ENCODE measurements at regions not wholly inside any gene's neighbourhood (a gene's known extent, or its start where the extent isn't known, plus 50 kb on each side); places are given as distances from the start of the nearest gene placed in this dataset.

DNA sequence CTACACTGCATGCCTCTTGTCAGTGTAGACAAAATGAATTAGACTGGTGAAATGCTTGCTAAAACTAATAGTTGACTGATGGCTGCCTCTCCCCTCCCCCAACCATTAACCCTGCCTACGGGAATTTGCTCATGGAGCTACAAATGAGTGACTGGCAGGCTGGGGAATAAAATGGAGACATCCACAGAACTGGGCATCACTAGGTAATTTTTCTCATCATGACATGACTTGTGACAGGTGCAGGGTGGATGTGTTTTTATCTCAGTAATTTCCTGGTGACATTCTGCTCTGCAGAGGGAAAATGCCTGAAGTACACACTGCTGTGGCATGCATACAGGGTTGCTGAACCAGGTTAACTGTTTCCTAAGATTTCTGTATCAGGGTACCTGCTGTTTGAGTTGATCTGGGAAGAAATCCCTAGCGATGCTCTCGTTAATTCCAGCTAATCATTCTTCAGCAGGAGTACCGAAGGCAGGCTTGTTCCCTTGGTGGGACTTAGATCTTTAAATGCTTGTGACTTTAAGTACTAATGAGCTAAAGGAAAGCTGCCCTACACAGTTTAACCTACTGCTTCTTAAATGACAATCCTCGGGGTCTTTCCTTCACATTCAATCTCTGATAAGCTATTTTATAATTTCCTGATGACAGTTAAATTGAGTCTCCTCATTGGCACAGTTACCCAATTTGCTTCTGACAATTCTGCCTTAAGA, 376.3 kb upstream of the LCORL start:
- H3K9me2 ChIP-seq (ENCODE audit: insufficient read depth), result no peaks in the 10 kb centered on the region
- H3F3A ChIP-seq (ENCODE audit: insufficient read depth, low read depth), result no peaks in the 10 kb centered on the region
- H3K9me3 ChIP-seq (ENCODE audit: insufficient read depth, low read depth), result no peaks in the 10 kb centered on the region
- DNase-seq, result no peak
- no peaks in the 10 kb centered on the region for H3K27me3 ChIP-seq (ENCODE audit: insufficient read depth, low read depth)
- H3K27ac ChIP-seq, result no peak overlapping the region
- no peak overlapping the region for H2AFZ ChIP-seq
- H3K79me2 ChIP-seq (ENCODE audit: low read depth), result no peaks in the 10 kb centered on the region
- H3K4me2 ChIP-seq, result no peak overlapping the region
- ChIA-PET POLR2A (ENCODE audit: unreplicated experiment) (no interaction called here), CTCF (no interaction called here)
- no peaks in the 10 kb centered on the region for H3K36me3 ChIP-seq (ENCODE audit: low read depth)
- no TSS peak for BruUV-seq (replicated peaks)
- no peaks in the 10 kb centered on the region for H3K4me1 ChIP-seq (replicated peaks; ENCODE audit: insufficient read depth)
- TF ChIP-seq, protein P1, sequence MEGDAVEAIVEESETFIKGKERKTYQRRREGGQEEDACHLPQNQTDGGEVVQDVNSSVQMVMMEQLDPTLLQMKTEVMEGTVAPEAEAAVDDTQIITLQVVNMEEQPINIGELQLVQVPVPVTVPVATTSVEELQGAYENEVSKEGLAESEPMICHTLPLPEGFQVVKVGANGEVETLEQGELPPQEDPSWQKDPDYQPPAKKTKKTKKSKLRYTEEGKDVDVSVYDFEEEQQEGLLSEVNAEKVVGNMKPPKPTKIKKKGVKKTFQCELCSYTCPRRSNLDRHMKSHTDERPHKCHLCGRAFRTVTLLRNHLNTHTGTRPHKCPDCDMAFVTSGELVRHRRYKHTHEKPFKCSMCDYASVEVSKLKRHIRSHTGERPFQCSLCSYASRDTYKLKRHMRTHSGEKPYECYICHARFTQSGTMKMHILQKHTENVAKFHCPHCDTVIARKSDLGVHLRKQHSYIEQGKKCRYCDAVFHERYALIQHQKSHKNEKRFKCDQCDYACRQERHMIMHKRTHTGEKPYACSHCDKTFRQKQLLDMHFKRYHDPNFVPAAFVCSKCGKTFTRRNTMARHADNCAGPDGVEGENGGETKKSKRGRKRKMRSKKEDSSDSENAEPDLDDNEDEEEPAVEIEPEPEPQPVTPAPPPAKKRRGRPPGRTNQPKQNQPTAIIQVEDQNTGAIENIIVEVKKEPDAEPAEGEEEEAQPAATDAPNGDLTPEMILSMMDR (conservative IDR thresholded peaks at IDR 0.05), result no peak
- no peak for TF ChIP-seq EZH2 (IDR thresholded peaks at IDR 0.05; ENCODE audit: low read depth)
- no peak overlapping the region for H3K4me3 ChIP-seq
- H4K20me1 ChIP-seq (ENCODE audit: insufficient read depth), result no peaks in the 10 kb centered on the region
- intact Hi-C loops (cut with micrococcal nuclease; ENCODE audit: unreplicated experiment), result no loop called here

DNA sequence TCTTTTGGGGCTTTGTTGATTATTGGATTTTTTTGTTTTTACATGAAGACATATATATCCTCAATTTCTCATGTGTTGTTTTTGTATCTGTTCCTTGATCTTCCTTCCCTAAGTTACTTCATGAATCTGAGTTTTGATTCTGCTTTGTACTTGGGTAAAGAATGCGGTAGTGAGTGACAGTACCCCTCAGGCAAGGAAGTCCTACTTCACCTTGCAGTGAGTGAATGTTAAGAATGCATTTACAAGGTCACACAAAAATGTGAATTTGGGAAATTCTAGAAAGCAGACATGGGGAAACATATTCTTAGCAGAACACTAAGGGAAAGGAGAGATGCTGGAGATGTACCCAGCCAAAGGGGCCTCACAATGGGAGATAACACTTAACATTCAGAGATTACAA, 373.1 kb upstream of the LCORL start:
- Histone ChIP-seq H3K27me3 (ENCODE audit: insufficient read depth, low read depth) (no peaks in the 10 kb centered on the region), H2AFZ (no peak overlapping the region), H3K27ac (no peak overlapping the region), H3K4me3 (no peak overlapping the region), H3K79me2 (ENCODE audit: low read depth) (no peaks in the 10 kb centered on the region), H3F3A (ENCODE audit: insufficient read depth, low read depth) (no peaks in the 10 kb centered on the region), H3K4me1 (replicated peaks; ENCODE audit: insufficient read depth) (no peaks in the 10 kb centered on the region), H4K20me1 (ENCODE audit: insufficient read depth) (no peaks in the 10 kb centered on the region), H3K9me3 (ENCODE audit: insufficient read depth, low read depth) (no peaks in the 10 kb centered on the region), H3K9me2 (ENCODE audit: insufficient read depth) (no peaks in the 10 kb centered on the region), H3K36me3 (ENCODE audit: low read depth) (no peaks in the 10 kb centered on the region), H3K4me2 (no peak overlapping the region)
- TF ChIP-seq EZH2 (IDR thresholded peaks at IDR 0.05; ENCODE audit: low read depth), result no peak
- TF ChIP-seq, protein P1 (conservative IDR thresholded peaks at IDR 0.05), result no peak
- intact Hi-C loops (cut with micrococcal nuclease; ENCODE audit: unreplicated experiment), result no loop called here
- DNase-seq, result no peak
- ChIA-PET POLR2A (ENCODE audit: unreplicated experiment) (no interaction called here), CTCF (no interaction called here)
- BruUV-seq (replicated peaks), result no TSS peak

DNA sequence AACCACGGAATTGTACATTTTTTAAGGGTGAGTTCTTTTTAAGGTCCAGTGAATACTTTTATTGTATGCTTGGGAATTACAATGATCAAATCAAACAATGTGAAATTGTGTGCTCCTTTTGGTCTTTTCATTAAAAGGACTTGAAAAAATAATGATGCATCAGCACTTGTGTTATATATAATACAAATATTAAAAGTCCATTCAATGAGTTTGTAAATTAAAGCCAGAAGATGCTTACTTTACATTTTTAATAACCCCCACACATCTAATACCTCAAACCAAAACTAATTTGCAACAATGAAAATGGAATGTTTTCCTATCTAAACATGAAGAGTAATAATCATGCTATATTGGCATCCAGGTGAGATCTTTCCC, 369.8 kb upstream of the LCORL start:
- H4K20me1 ChIP-seq (ENCODE audit: insufficient read depth), result no peaks in the 10 kb centered on the region
- no TSS peak for BruUV-seq (replicated peaks)
- H3F3A ChIP-seq (ENCODE audit: insufficient read depth, low read depth), result no peaks in the 10 kb centered on the region
- no peak overlapping the region for H3K27ac ChIP-seq
- intact Hi-C loops (cut with micrococcal nuclease; ENCODE audit: unreplicated experiment), result no loop called here
- no peak for DNase-seq
- CTCF ChIA-PET, result no interaction called here
- H3K36me3 ChIP-seq (ENCODE audit: low read depth), result no peaks in the 10 kb centered on the region
- POLR2A ChIA-PET (ENCODE audit: unreplicated experiment), result no interaction called here
- no peaks in the 10 kb centered on the region for H3K4me1 ChIP-seq (replicated peaks; ENCODE audit: insufficient read depth)
- H3K9me2 ChIP-seq (ENCODE audit: insufficient read depth), result no peaks in the 10 kb centered on the region
- no peak overlapping the region for H2AFZ ChIP-seq
- H3K79me2 ChIP-seq (ENCODE audit: low read depth), result no peaks in the 10 kb centered on the region
- no peak overlapping the region for H3K4me2 ChIP-seq
- no peaks in the 10 kb centered on the region for H3K9me3 ChIP-seq (ENCODE audit: insufficient read depth, low read depth)
- H3K27me3 ChIP-seq (ENCODE audit: insufficient read depth, low read depth), result no peaks in the 10 kb centered on the region
- no peak overlapping the region for H3K4me3 ChIP-seq
- TF ChIP-seq EZH2 (IDR thresholded peaks at IDR 0.05; ENCODE audit: low read depth), result no peak
- TF ChIP-seq, protein P1 (conservative IDR thresholded peaks at IDR 0.05), result no peak

Measured in PC-9 (cell line).